Keratinocyte (primary cell): ENCODE measurements at regions not wholly inside any gene's neighbourhood (a gene's known extent, or its start where the extent isn't known, plus 50 kb on each side); places are given as distances from the start of the nearest gene placed in this dataset.

Experiments
- DNase-seq: peaks from one replicate; pipeline ENCODE4 v3.0.0-alpha.2; 2011; ENCODE audit warnings: low read depth, missing footprints, low spot score
- FAIRE-seq: peaks from 2 replicates; lab custom pipeline; 2011; peaks lifted over from hg19 to GRCh38; lab: Jason Lieb, UNC
- H2AFZ ChIP-seq: 2 replicates; pipeline ENCODE4 v1.6.0; 2012; ENCODE audit warnings: low read length, control low read depth, inconsistent platforms; ENCODE audit not compliant: control insufficient read depth
- H3K27ac ChIP-seq: 2 replicates; pipeline ENCODE4 v1.5.1; 2011; ENCODE audit warnings: low read length; ENCODE audit not compliant: control insufficient read depth, insufficient read depth
- H3K27me3 ChIP-seq: 3 replicates; pipeline ENCODE4 v1.6.0; 2011; ENCODE audit warnings: low read length; ENCODE audit not compliant: control insufficient read depth, insufficient read depth; ENCODE audit errors: extremely low read depth
- H3K36me3 ChIP-seq, 2 experiments: 2 replicates in 1 of 2; 3 replicates in 1 of 2; pipeline ENCODE4 v1.5.1; 2011; ENCODE audit warnings: low read length in 2 of 2, mild to moderate bottlenecking in 1 of 2; ENCODE audit not compliant: control insufficient read depth in 2 of 2, insufficient read depth in 2 of 2; ENCODE audit errors: extremely low read depth in 1 of 2
- H3K4me1 ChIP-seq: 3 replicates; pipeline ENCODE4 v1.5.1; 2011; ENCODE audit warnings: low read length; ENCODE audit not compliant: control insufficient read depth, insufficient read depth; ENCODE audit errors: extremely low read depth
- H3K4me2 ChIP-seq: 3 replicates; pipeline ENCODE4 v1.6.0; 2011; ENCODE audit warnings: low read depth, low read length; ENCODE audit not compliant: control insufficient read depth, insufficient read depth; ENCODE audit errors: extremely low read depth
- H3K4me3 ChIP-seq, 3 experiments: fragments of 200-600 bp in 1 of 3; sonication (generic) in 1 of 3; 2 replicates in 2 of 3; 3 replicates in 1 of 3; pipeline ENCODE4 v1.5.1; 2011 to 2016; ENCODE audit warnings: low read length in 3 of 3, mild to moderate bottlenecking in 3 of 3, control low read depth in 2 of 3, inconsistent platforms in 1 of 3, low read depth in 1 of 3, mixed read lengths in 1 of 3, mixed run types in 1 of 3, moderate library complexity in 1 of 3; ENCODE audit not compliant: control insufficient read depth in 2 of 3, insufficient read depth in 2 of 3; ENCODE audit errors: extremely low read depth in 1 of 3
- H3K79me2 ChIP-seq: 2 replicates; pipeline ENCODE4 v1.6.0; 2012; ENCODE audit warnings: low read length; ENCODE audit not compliant: control insufficient read depth, insufficient read depth
- H3K9ac ChIP-seq: 3 replicates; pipeline ENCODE4 v1.6.0; 2011; ENCODE audit warnings: low read length; ENCODE audit not compliant: control insufficient read depth, insufficient read depth; ENCODE audit errors: extremely low read depth
- H3K9me1 ChIP-seq: 3 replicates; pipeline ENCODE4 v1.6.0; 2011; ENCODE audit warnings: low read length; ENCODE audit not compliant: control insufficient read depth, insufficient read depth; ENCODE audit errors: extremely low read depth
- H3K9me3 ChIP-seq: 2 replicates; pipeline ENCODE4 v1.5.1; 2012; ENCODE audit warnings: low read depth, low read length; ENCODE audit not compliant: control insufficient read depth
- H4K20me1 ChIP-seq: 3 replicates; pipeline ENCODE4 v1.6.0; 2011; ENCODE audit warnings: low read length; ENCODE audit not compliant: control insufficient read depth, insufficient read depth; ENCODE audit errors: extremely low read depth
- EZH2 ChIP-seq: IDR thresholded peaks from one replicate; pipeline ENCODE4 v1.6.1; 2012; ENCODE audit warnings: inconsistent platforms, mild to moderate bottlenecking, low read length, moderate library complexity
- dilution Hi-C: fragments of 300-500 bp; cut with MboI; formaldehyde crosslinking; loops from one replicate; pipeline ENCODE4 v1.7.0; 2020; ENCODE audit warnings: low sequenced_read_pairs; ENCODE audit not compliant: extremely low pct_ligation_motif_present
- TF ChIP-seq, protein P1 (sequence below), 3 experiments: IDR thresholded peaks in 1 of 3; conservative IDR thresholded peaks in 1 of 3; optimal IDR thresholded peaks in 1 of 3; 2 replicates in 2 of 3; 3 replicates in 1 of 3; pipeline versions ENCODE3 to v1.5.1; 2011; ENCODE audit warnings: low read length in 3 of 3, mild to moderate bottlenecking in 3 of 3, moderate library complexity in 2 of 3, control low read depth in 1 of 3, inconsistent platforms in 1 of 3; ENCODE audit not compliant: insufficient read depth in 2 of 3; ENCODE audit errors: extremely low read depth in 1 of 3

DNA sequence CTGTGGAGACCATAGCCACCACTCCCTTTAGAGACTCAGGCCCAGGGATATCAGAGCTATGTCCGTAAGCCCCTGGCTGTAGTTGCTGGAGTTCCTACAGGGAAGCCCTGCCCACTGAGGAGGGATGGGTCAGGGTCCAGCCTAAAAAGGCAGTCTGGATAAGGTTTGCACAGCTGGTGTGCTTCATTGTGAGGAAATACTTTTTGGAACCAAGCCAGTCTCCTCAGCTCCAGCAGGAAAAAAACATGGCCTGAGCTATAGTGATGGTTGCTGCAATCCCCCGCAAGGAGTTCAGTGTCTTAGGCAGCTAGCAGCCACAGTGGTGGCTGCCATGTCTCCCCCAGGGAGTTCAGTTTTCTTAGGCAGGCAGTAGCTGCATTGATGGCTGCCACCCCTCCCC is 52.6 kb upstream of the CYP2C8 start:
- H3K27me3 ChIP-seq, result no peaks in the 10 kb centered on the region
- DNase-seq (no peak), FAIRE-seq (no peak)
- H3K36me3 ChIP-seq, result no peaks in the 10 kb centered on the region
- H3K27ac ChIP-seq, result no peak overlapping the region
- H3K9ac ChIP-seq, result no peak overlapping the region
- H3K4me2 ChIP-seq, result no peak overlapping the region
- no peak overlapping the region for H2AFZ ChIP-seq
- no peak overlapping the region for H3K4me3 ChIP-seq
- no peaks in the 10 kb centered on the region for H3K79me2 ChIP-seq
- no peaks in the 10 kb centered on the region for H3K9me1 ChIP-seq
- dilution Hi-C loops, result no loop called here
- H4K20me1 ChIP-seq, result no peaks in the 10 kb centered on the region
- no peaks in the 10 kb centered on the region for H3K9me3 ChIP-seq
- no peaks in the 10 kb centered on the region for H3K4me1 ChIP-seq
- TF ChIP-seq, protein P1, sequence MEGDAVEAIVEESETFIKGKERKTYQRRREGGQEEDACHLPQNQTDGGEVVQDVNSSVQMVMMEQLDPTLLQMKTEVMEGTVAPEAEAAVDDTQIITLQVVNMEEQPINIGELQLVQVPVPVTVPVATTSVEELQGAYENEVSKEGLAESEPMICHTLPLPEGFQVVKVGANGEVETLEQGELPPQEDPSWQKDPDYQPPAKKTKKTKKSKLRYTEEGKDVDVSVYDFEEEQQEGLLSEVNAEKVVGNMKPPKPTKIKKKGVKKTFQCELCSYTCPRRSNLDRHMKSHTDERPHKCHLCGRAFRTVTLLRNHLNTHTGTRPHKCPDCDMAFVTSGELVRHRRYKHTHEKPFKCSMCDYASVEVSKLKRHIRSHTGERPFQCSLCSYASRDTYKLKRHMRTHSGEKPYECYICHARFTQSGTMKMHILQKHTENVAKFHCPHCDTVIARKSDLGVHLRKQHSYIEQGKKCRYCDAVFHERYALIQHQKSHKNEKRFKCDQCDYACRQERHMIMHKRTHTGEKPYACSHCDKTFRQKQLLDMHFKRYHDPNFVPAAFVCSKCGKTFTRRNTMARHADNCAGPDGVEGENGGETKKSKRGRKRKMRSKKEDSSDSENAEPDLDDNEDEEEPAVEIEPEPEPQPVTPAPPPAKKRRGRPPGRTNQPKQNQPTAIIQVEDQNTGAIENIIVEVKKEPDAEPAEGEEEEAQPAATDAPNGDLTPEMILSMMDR (optimal IDR thresholded peaks at IDR 0.05 in 1 of 3, IDR thresholded peaks at IDR 0.05 in 1 of 3, conservative IDR thresholded peaks at IDR 0.05 in 1 of 3; ENCODE audit: extremely low read depth in 1 of 3, insufficient read depth in 2 of 3, low read length in 3 of 3), result no peak
- no peak for TF ChIP-seq EZH2
